ENCODE measurements at regions not wholly inside any gene's neighbourhood (a gene's known extent, or its start where the extent isn't known, plus 50 kb on each side); places are given as distances from the start of the nearest gene placed in this dataset.

DNA sequence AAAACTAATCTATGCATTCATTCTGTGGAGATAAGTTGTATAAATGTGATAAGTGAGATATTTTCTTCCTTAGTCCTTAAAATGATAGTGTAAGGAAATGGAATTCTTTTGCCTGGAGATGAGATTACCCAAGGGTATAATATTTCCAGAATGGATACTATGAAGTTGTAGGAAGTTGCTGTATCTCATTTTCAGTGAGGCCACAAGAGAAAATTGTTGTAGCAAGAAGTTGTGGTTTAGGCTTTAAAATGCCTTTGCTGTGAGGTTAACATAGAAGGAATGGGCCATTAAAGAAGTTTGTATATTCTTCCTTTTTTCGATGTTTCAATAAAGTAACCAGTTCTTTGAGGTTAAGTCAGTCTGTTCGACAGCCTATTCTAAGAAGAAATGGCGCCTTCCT lies 50.7 kb upstream of the LIN7C start:
- no peaks in the 10 kb centered on the region for H3K4me1 ChIP-seq (ENCODE audit: insufficient read depth)
- TF ChIP-seq EZH2phosphoT487 (IDR thresholded peaks at IDR 0.05; ENCODE audit: low read depth, severe bottlenecking, unreplicated experiment) (no peak), EZH2 (IDR thresholded peaks at IDR 0.05; ENCODE audit: borderline replicate concordance) (no peak)
- TF ChIP-seq, protein P1, sequence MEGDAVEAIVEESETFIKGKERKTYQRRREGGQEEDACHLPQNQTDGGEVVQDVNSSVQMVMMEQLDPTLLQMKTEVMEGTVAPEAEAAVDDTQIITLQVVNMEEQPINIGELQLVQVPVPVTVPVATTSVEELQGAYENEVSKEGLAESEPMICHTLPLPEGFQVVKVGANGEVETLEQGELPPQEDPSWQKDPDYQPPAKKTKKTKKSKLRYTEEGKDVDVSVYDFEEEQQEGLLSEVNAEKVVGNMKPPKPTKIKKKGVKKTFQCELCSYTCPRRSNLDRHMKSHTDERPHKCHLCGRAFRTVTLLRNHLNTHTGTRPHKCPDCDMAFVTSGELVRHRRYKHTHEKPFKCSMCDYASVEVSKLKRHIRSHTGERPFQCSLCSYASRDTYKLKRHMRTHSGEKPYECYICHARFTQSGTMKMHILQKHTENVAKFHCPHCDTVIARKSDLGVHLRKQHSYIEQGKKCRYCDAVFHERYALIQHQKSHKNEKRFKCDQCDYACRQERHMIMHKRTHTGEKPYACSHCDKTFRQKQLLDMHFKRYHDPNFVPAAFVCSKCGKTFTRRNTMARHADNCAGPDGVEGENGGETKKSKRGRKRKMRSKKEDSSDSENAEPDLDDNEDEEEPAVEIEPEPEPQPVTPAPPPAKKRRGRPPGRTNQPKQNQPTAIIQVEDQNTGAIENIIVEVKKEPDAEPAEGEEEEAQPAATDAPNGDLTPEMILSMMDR (IDR thresholded peaks at IDR 0.05; ENCODE audit: poor library complexity), result no peak
- H3K9me3 ChIP-seq (ENCODE audit: low read depth), result no peaks in the 10 kb centered on the region
- no peak overlapping the region for H3K4me2 ChIP-seq
- 77% methylated on average over 3 of the region's 3 CpGs for WGBS (ENCODE audit: low lambda C conversion rate, missing lambda C conversion rate)
- DNase-seq (ENCODE audit: low spot score), result no peak
- H3K36me3 ChIP-seq (replicated peaks; ENCODE audit: insufficient read depth, low read depth), result no peaks in the 10 kb centered on the region
- no peak overlapping the region for H3K27ac ChIP-seq
- no peak overlapping the region for H3K4me3 ChIP-seq
- no peaks in the 10 kb centered on the region for H3K79me2 ChIP-seq
- no peaks in the 10 kb centered on the region for H3K9me2 ChIP-seq (replicated peaks; ENCODE audit: insufficient read depth)
- H4K20me1 ChIP-seq (ENCODE audit: insufficient read depth, poor library complexity, severe bottlenecking), result no peaks in the 10 kb centered on the region
- no peak overlapping the region for H2AFZ ChIP-seq
- H3K27me3 ChIP-seq, result no peaks in the 10 kb centered on the region
